Sciatic nerve (tissue), 2 donors: ENCODE measurements at regions not wholly inside any gene's neighbourhood (a gene's known extent, or its start where the extent isn't known, plus 50 kb on each side); places are given as distances from the start of the nearest gene placed in this dataset.
"Not testable (repeated sequence)": the region's sequence is repeated elsewhere in the genome, so short reads cannot be mapped to it uniquely, and the experiment has no call there.

Source experiments
- ATAC-seq: fragments of 200-7000 bp; cut with Tn5 transposase; one replicate; pipeline ENCODE4 v1.9.1; 2020; ENCODE audit warnings: mild to moderate bottlenecking, moderate library complexity
- DNase-seq: peaks from one replicate; pipeline ENCODE4 v3.0.0-alpha.2; 2020; ENCODE audit warnings: low spot score
- intact Hi-C: fragments of 100-400 bp; cut with DNase I; formaldehyde crosslinking; loops from one replicate; pipeline ENCODE4 v1.14.2; 2022
- donor health status: DM: no; HTN: no; CAD: no.
- donor health status: DM: no; HTN: no; CAD: no.

DNA sequence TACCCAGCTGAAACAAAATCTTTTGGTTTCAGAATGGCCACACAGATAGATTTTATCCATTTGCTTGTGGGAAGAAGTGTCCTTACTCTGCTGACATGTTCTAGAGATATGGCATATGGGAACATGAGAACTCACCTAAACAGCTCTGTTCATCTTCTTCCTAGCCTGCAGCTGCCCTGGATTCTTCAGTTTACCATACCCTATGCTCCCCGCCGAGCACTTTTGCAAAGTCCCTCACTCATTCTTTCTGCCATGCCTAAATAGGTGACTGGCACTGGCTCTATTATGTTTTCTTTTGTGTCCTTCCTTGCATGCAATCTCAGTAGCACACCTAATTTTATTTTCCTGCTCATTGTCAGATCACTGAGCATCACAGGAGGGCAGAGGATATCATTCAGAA is 293.7 kb upstream of the RSPO3 start:
- intact Hi-C loops: loop anchor here (10.0 kb wide), 1 partner anchor 120 kb away; no protein-coding TSS in a partner anchor
- DNase-seq (no peak), ATAC-seq (no peak)

DNA sequence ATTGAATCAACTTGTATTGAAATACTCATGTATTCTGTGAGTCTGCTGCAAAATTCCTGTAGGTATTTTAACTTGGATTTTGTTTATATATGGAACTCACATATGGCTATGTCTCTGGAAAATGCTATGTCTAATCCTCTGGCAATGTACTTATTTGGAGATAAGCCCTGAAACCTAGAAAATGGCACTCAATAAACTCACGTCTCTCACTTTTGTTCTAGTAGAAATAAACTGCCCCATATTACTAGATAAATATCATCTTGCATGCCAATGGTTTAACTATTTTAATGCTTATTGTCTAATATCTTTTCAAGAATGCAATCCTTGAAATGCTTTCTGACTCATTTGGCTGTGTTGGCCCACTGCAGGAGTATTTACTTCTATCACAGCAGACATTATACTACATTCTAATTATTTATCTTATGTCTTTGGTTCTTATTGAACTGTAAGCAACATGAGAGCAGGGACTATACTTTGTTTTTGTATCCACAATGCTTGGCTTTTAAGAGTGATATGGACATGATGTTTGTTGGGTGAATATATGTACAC is 292.2 kb upstream of the RSPO3 start:
- no peak for DNase-seq
- no peak for ATAC-seq
- intact Hi-C loops: loop anchor here (10.0 kb wide), 1 partner anchor 119 kb away; no protein-coding TSS in a partner anchor

DNA sequence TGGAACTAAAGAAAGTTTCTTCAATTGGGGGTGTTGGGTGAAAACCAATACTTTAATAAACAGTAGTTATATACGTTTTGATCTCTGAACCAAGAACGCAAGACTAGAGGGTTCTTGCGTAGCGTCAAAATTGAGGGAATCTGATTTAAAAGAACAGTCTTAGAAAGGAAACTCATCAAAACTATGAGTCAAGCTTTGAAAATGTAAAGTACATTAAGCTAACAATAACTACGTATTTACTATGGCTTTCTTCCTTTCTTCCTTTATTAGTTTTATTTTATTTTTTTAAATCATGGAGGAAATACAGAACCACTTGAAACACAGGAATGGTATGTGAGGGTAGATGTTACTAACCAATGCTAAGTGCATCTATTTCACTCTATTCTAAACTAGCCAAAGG is 287.0 kb upstream of the RSPO3 start:
- intact Hi-C loops: no loop called here
- DNase-seq (no peak), ATAC-seq (no peak)

DNA sequence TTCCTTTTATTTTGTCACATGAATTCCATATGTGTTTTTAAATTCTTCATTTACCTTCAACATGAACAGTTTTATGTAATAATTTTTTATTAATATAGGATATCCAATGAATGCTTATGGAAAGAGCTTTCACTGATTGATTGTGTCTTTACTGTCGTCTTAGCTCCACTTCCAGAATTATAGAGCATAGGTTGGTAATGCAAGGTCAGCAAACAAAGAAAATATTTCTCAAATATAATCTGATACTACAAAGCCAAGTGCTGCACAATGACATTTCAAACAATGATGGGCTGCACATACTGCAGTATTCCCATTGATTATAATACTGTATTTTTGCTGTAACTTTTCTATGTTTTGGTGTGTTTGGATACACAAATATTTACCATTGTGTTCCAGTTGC is 275.7 kb upstream of the RSPO3 start:
- intact Hi-C loops: no loop called here
- DNase-seq (no peak), ATAC-seq (no peak)

DNA sequence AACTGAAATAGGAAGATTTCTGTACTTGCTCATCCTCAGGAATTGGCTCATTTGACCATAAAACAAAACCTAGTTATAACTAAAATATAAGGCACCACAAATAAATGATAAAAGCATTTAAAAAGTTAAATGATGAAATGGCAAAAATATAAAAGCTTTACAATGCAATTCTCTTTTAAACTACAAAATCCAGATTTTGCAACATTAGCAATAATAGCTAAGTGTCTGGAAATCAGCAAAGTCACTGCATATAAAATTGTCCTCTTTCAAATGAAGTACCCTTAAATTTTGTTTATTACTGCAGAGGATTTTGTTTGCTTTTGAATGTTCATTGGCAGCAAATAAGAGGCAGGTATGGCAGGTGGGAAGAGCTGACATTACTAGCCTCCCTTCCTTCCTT is 270.4 kb upstream of the RSPO3 start:
- no peak for DNase-seq
- intact Hi-C loops: no loop called here
- no peak for ATAC-seq

DNA sequence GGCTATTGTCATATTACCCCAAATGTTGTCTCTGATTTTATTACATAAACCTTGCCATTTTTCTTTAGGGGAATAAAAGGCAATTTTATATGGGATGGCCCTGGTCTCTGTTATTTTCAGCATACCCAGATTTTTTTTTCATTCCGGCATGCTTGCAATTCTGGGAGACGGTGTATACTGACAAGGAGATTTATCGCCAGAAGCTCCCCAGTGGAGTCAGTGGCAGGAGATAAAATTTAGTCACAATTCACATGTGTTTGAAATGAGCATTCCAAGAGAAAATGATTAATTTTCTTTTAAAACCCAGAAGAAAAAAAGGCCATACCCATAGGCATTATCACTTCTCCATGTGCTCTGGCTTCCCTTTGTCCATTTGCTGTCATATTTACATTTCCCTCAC is 250.8 kb upstream of the RSPO3 start:
- ATAC-seq: no peak
- intact Hi-C loops: no loop called here
- DNase-seq: no peak

DNA sequence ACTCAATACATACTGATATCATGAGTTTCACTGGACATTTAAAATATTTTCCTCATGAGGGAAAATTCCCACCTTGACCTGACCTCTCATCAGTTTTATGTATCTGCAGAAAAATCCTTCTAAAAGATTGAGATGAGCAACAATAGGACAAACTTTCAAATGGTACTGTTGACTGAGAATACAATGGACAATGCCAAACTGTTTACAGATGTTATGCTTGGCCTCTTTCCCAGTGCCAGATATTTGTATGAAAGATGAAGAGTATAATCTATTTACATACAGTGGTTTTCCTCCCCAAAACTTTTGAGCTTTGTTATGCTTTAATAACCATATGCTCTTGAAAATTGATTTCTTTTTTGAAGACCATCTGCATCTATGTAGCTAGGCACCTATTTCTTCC is 245.1 kb upstream of the RSPO3 start:
- no peak for ATAC-seq
- DNase-seq: no peak
- intact Hi-C loops: no loop called here

DNA sequence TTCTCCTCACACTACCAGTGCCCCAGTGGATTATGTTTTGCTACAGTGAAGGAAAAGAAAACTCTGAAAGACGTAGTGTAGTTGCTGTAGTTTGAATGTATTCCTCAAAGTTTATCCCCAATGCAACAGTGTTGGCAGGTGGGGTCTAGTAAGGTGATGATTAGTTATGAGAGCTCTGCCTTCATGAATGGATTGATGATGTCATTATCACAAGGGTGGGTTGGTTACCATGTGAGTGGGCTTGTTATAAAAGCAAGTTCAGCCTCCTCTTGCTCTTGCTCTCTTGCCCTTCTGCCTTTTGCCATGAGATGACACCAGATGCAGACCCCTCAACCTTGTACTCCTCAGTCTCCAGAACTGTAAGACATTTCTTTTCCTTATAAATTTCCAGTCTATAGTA is 244.7 kb upstream of the RSPO3 start:
- intact Hi-C loops: no loop called here
- ATAC-seq (no peak), DNase-seq (no peak)

DNA sequence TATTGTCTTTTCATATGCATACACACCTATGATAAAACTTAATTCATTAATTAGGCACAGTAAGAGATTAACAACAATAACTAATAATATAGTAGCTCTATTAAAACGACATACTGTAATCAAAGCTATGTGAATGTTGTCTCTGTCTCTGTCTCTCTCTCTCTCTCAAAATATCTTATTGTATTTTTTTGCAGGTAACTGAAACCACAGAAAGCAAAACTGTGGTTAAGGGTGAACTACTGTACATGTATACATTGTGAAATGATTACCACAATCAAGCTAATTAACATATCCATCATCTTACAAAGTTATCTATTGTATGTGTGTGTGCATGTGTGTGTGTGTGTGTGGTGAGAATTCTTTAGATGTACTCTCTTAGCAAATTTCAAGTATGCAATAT is 242.0 kb upstream of the RSPO3 start:
- intact Hi-C loops: no loop called here
- no peak for ATAC-seq

DNA sequence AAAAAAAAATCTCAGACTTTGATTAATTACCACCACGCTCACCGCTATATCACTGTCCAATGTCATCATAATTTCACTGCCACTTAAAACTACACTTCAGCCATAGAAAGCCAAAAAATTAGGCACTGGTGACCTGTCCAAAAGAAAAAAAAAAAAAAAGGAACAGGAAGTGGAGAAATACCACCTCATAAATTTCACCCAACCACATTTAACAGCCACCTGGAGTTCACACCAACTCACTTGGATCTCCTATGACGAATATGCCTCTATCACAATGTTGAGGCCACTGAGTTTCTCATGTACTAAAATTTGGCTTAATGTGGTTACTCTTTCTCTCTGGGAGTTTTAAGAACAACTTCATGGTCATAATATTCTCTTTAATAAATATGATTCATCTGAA is 237.5 kb upstream of the RSPO3 start:
- DNase-seq: no peak
- no peak for ATAC-seq
- intact Hi-C loops: no loop called here

More for the DNA sequence above, 242.0 kb upstream of the RSPO3 start:
- DNase-seq: no peak

DNA sequence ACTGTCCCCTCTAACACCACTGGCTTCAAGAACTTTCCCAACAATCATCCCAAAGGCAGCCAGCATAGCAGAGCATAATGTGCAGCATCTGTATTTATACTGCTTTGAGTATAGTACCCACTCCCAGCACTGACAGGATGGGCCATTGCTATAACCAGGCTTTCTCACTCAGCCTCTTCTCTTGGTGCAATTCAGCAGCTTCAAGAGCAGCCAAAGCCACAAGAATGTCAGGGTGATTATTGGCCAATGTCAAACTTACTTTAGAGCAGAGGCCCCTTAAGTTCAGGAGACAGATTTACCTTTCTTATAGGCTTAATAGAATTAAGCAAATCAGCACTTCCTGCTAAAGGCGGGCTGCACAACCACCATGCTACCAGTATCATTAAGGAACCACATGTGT is 232.4 kb upstream of the RSPO3 start:
- ATAC-seq: peak; percentile 28
- intact Hi-C loops: no loop called here
- no peak for DNase-seq

DNA sequence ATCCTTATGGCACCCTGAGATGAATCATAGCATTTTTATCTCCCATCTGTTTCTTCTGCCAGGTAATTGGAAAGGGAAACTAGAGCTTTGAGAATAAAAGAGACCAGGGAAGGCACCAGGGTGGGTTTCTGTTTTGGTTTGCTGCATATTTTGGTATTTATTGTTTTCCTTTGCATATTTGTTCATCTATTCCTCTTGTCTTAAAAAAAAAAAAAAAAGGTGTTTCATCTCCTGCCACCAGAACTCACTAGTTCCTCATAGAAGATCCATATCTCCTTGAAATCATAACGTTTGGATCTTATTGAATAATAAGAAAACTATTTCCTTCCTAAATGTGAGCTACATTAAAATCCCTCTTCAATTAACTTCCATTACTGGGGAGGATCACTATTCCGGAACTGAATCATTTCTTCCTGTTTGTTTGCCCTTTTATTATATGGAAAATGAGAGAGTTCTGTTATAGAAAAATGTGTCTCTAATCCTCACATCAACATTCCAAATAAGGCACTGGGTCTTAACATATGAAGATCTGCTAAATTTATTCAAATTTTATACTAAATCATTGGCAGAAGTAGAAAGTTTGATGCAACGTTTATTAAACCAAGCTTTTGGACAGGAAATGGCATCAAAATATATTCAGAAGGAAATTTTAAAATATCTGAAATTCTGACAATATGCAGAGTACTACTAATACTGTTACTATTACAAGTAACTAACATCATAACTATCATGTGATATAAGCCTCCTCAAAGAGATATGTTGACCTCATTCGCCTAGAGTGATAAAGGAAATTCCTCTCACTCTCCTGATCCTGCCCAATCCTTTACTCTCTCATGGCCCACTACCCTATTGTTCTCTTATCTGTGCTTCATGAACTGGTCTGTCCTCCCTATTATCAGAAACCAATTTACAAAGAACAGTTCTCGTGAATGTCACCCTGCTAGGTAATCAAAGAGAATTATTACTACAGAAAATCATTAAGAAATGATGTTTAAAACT is 229.4 kb upstream of the RSPO3 start:
- ATAC-seq: no peak
- intact Hi-C loops: no loop called here
- no peak for DNase-seq

DNA sequence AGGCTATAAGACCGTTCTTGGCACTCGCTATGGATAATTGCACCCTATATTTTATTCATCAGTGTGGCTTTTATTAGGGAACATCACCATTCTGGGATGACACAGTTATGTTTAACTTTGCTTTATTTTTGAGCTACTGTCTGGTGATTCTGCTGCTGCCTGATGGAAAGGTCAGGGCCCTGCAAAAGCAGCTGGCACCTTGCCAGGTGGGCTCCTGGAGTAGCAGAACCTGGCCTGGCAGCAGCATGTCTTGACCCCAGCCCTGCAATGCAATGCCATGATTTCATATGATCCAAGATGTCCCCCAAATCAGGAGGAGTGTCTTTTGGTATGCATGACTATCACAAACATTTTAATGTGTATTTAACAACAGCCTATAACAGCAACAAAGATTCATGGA is 228.4 kb upstream of the RSPO3 start:
- DNase-seq (no peak), ATAC-seq (no peak)
- intact Hi-C loops: no loop called here

DNA sequence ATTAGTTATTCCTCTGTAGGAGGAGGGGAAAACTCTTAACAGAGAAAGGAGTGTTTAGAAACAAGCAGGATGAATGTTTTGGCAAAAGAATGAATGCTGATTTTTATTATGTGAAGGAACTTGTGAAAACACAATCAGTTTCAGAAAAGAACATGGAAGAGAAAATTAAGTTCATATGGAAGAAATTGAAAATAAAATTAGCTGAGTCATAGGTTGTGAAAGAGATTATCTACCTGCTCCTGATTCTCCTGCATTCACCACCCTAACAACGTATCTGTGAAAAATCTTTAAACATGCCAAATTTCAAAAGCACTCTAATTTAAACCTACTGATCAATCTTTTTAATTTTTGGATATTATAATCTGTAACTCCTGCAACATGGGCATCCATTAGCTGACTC is 227.3 kb upstream of the RSPO3 start:
- ATAC-seq (no peak), DNase-seq (no peak)
- intact Hi-C loops: no loop called here

DNA sequence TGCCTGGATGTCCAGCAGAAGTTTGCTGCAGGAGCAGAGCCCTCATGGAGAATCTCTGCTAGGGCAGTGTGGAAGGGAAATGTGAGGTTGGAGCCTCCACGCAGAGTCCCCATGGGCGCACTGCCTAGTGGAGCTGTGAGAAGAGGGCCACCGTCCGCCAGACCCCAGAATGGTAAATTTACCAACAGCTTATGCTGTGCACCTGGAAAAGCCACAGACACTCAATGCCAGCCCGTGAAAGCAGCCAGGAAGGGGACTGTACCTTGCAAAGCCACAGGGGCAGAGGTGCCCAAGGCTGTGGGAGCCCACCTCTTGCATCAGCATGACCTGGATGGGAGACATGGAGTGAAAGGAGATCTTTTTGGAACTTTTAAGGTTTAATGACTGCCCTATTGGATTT is 225.6 kb upstream of the RSPO3 start:
- DNase-seq: peak; percentile 51
- intact Hi-C loops, ATAC-seq: not testable (repeated sequence)

DNA sequence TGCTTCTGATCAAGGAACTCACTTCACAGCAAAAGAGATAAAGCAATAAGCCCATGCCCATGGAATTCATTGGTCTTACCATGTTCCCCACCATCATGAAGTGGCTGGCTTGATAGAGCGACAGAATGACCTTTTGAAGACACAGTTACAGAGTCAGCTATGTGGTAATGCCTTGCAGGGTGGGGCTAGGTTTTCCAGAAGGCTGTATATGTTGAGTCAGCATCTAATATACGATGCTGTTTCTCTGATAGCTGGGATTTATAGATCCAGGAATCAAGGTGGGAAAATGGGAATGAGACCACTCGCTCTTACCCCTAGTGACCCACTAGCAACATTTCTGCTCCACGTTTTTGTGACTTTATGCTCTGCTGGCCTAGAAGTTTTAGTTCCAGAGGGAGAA is 220.7 kb upstream of the RSPO3 start:
- DNase-seq (no peak), ATAC-seq (no peak)
- intact Hi-C loops: no loop called here

DNA sequence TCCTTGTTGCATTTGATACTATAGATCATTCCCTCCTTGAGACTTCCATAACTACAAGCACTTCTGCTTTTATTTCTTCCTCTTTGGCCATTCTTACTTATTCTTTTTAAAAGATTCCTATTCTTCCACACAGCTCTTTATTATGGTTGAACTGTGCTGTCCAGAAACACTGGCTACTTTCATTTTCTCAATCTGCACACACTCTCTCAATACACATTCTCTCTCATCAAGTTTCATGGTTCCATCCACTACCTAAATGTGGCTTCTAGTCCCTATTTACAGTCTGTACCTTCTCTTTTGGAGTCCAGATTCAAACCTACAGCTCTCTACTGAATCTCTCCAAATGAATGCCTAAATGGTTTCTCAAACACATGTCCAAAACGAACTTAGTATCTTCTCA is 214.3 kb upstream of the RSPO3 start:
- ATAC-seq (no peak), DNase-seq (no peak)
- intact Hi-C loops: no loop called here

DNA sequence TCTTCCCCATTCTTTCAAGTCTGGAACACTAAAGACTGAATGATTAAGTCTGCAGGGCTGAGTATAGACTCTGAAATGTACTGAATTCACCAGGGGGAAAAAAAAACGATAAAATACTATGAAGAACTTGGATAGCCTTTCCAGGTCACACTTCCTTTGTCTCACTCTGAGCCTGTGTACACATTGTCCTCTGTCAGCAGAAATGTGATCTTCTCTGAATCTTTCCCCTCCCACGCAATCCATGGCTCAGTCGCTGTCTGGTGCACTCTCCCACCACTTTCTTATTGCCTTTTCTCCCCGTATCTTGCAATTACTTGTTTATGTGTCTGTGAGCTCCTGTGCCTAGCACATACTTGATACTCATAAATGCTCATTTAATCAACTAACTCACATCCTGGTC is 212.6 kb upstream of the RSPO3 start:
- intact Hi-C loops: no loop called here
- no peak for DNase-seq
- no peak for ATAC-seq

DNA sequence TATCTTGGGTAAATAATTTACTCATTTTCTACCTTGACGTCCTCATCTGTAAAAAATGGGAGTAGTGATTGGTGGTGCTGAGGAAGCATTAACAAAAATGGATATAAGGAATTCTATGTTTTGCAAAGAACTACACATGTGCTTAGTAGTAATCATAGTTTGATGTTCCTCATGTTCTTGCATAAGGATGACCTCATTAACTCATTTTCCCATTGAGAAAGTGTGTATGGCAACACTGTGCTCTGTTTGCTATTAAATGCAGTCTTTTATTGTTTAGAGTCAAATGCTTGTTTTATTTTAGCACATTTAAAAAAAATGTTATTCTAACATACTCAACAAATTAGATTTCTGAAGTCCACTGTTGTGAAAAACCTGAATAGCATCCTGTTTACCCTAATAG is 211.2 kb upstream of the RSPO3 start:
- intact Hi-C loops: no loop called here
- no peak for ATAC-seq
- DNase-seq: no peak

DNA sequence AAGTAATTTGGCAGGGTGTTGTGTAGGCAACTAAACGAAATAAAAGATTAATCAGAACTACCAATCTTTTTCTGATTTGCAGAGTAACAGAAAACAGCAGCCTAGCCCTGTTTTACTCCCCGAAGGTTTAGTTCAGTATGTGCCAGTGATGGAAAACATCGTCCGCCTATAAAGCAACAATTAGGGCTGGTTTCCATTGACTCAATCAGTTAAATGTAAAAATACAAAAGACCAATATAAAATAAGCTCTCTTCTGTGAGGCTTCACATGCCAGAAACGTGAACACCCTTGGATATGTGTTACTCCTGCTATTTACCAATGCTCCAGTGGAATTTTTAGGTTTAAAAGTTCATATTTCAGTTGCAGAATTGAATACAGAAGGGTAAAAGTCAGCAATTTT is 210.5 kb upstream of the RSPO3 start:
- DNase-seq (no peak), ATAC-seq (peak; percentile 38)
- intact Hi-C loops: no loop called here

DNA sequence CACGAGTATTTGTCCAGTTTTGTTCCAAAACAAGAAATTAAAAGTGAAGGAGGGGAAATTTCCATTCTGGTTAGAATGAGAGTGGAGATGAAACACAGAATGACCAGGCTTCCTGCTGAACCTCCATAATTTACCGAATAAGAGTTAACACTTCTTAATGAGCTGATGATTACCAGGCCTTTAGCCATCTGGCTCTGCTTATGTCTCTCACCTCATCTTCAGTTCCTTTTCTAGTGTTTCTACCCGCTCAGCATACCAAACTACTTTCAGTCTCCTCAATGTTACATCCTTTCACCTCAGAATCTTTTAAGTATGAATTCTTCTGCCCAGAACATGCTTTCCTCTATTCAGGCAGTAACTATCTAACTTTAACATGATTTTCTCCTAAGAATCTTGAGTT is 209.0 kb upstream of the RSPO3 start:
- DNase-seq (no peak), ATAC-seq (no peak)
- intact Hi-C loops: no loop called here
